Fibroblast of mammary gland (primary cell): ENCODE measurements at regions not wholly inside any gene's neighbourhood (a gene's known extent, or its start where the extent isn't known, plus 50 kb on each side); places are given as distances from the start of the nearest gene placed in this dataset.
"Not testable (repeated sequence)": the region's sequence is repeated elsewhere in the genome, so short reads cannot be mapped to it uniquely, and the experiment has no call there.

Experiments used
- DNase-seq: peaks from one replicate; pipeline ENCODE4 v3.0.0-alpha.2; 2010; ENCODE audit warnings: low read depth
- H3K4me3 ChIP-seq: 2 replicates; pipeline ENCODE4 v1.5.1; 2011; ENCODE audit warnings: low read depth, mild to moderate bottlenecking, low read length, moderate library complexity; ENCODE audit not compliant: control insufficient read depth
- TF ChIP-seq, protein P1 (sequence below): conservative IDR thresholded peaks from 2 replicates; pipeline ENCODE4 v1.5.1; 2011; ENCODE audit warnings: low read depth, low read length, inconsistent platforms; ENCODE audit not compliant: control insufficient read depth, insufficient read depth

DNA sequence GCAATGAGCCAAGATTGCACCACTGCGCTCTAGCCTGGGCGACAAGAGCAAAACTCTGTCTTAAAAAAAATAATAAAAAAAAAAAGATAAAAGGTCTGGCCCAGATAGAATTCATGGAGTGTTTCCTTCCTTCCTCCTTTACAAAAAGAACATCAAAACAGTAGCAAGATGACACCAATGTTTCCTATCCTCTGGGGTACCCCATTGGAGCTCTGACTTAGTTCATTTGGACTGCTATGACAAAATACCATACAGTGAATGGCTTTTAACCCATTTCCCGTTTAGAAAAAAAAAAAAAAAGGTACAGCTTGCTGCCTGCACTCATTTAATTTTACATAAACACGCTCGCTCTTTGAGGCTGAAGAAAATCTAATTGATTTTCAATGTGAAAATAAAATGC is 89.9 kb upstream of the PRKX start:
- no peak for DNase-seq
- TF ChIP-seq, protein P1, sequence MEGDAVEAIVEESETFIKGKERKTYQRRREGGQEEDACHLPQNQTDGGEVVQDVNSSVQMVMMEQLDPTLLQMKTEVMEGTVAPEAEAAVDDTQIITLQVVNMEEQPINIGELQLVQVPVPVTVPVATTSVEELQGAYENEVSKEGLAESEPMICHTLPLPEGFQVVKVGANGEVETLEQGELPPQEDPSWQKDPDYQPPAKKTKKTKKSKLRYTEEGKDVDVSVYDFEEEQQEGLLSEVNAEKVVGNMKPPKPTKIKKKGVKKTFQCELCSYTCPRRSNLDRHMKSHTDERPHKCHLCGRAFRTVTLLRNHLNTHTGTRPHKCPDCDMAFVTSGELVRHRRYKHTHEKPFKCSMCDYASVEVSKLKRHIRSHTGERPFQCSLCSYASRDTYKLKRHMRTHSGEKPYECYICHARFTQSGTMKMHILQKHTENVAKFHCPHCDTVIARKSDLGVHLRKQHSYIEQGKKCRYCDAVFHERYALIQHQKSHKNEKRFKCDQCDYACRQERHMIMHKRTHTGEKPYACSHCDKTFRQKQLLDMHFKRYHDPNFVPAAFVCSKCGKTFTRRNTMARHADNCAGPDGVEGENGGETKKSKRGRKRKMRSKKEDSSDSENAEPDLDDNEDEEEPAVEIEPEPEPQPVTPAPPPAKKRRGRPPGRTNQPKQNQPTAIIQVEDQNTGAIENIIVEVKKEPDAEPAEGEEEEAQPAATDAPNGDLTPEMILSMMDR = no peak
- H3K4me3 ChIP-seq = no peak overlapping the region

DNA sequence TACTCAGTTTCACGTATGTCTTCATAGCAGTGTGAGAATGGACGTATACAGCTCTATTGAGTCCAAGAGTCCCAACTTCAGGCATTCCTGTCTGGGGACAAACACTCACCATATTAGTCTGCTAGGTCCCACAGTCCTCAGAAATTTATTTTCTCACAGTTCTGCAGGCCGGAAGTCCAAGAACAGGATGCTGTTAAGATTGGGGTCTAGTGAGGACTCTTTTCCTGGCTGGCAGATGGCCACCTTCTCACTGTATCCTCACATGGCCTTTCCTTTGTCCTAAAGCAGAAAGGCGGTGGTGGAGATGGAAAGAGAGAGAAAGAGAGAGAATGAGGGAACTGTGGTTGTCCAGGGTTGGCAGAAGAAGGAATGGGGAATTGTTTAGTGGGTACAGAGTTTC is 82.0 kb upstream of the PRKX start:
- not testable (repeated sequence) for H3K4me3 ChIP-seq, DNase-seq

DNA sequence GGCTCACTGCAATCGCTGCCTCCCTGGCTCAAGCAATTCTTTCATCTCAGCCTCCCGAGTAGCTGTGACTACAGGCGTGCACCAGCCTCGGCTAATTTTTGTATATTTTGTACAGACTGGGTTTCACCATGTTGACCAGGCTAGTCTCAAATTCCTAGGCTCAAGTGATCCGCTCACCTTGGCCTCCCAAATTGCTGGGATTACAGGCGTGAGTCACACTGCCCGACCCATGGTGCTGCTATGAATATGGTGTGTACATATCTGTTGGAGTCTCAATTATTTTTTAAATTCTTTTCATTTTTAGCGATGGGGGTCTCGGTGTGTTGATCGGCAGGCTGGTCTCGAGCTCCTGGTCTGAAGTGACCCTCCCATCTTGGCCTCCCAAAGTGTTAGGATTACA is 78.0 kb upstream of the PRKX start:
- no peak for DNase-seq
- H3K4me3 ChIP-seq = no peak overlapping the region

DNA sequence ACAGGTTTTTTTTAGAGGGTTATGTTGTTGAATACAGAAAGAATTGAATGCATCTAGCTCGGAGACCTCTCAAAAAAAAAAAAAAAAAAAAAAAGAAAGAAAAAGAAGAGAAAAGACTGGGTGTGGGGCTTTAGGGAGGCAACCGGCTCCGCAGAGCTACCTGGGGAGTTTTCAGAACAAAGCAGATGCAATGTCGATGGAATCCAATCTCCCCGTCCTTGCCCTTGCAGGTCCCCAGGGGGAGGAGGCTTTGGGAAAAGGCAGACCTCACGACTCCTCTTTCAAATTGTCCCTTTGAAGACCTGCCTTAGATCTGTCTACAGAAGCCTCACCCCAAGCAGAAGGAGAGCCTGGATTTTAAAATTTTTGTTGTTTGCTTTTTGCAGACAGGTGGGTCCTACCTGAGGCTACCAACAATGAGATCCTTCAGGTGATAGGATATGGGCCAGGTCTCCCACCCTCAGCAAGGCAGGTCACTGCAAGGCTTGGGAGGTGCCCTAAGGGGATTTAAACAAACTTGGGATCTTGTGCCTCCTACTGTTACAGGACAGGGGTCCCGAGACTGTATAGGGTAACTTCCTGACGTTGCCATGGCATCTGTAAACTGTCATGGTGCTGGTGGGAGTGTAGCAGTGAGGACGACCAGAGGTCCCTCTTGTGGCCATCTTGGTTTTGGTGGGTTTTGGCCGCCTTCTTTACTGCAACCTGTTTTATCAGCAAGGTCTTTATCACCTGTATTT is 75.2 kb upstream of the PRKX start:
- TF ChIP-seq, protein P1 = no peak
- DNase-seq = no peak
- H3K4me3 ChIP-seq = no peak overlapping the region

More for the DNA sequence above, 78.0 kb upstream of the PRKX start:
- TF ChIP-seq, protein P1 = no peak

DNA sequence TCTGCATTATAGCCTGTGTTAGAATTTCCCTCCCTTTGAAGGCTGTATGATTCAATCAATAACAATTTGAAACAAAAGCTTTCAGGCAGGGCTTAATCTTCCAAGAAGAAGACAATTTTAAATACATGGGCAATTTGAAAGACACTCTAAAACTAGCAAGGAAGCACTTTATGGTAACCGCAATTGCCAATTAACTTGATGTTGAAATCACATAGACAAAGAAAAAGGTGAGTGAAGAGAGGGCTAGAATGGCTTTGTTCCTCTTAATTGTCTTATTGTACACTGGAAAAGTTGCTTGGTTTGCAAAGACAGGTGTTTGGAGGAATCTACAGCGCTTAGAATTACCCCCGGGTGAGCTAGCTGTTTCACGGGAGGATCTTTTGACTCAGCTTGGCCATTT is 74.4 kb upstream of the PRKX start:
- TF ChIP-seq, protein P1 = no peak
- no peak for DNase-seq

DNA sequence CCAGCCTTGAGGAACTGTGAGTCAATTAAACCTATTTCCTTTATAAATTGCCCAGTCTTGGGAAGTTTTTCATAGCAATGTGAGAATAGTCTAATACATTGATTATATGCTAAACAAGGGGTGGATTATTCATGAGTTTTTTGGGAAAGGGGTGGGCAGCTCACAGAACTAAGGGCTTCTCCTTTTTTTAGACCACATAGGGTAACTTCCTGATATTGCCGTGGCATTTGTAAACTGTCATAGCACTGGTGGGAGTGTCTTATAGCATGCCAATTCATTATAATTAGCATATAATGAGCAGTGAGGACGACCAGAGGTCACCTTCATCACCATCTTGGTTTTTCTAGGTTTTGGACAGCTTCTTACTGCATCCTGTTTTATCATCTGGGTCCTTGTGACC is 72.4 kb upstream of the PRKX start:
- not testable (repeated sequence) for DNase-seq, H3K4me3 ChIP-seq

More for the DNA sequence above, 74.4 kb upstream of the PRKX start:
- H3K4me3 ChIP-seq = no peak overlapping the region

DNA sequence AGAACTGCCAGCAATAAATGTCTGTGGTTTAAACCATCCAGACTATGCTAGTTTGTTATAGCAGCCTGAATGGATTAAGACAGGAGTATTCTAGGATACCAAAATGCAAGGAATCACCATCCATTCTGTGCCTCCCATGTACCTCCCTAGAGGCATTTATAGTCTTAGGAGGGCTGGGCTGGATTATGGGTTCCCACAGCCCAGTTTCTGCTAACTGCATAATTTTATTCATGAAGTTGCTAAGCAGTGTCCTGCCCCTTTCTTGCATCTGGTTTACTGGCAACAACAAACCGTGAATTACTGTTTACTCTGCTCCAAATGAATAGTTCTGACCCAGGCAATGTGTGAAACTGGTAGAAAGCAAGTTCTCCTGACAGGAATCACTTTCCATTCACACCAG is 67.1 kb upstream of the PRKX start:
- TF ChIP-seq, protein P1 = no peak
- no peak for DNase-seq
- no peak overlapping the region for H3K4me3 ChIP-seq

DNA sequence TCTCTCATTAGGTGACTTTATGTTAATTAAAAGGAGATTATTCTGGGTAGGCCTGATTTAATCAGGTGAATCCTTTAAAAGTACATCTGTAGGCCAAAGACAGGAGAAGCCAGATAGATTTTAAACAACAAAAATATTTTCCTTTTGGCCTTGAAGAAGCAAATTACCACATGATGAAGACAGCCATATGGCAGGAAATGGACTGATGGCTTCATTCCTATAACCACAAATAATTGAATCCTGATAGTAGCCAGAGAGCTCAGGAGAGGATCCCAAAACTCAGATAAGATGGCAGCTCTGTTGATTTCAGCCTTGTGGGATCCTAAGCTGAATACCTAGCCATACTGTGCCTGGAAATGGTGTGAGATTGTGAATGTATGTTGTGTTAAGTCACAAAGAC is 66.1 kb upstream of the PRKX start:
- DNase-seq = no peak
- TF ChIP-seq, protein P1 = no peak
- H3K4me3 ChIP-seq = no peak overlapping the region
